ENCODE measurements at regions not wholly inside any gene's neighbourhood (a gene's known extent, or its start where the extent isn't known, plus 50 kb on each side); places are given as distances from the start of the nearest gene placed in this dataset.

GRCh38 chr5:133714161-133714915, 102.0 kb upstream of the FSTL4 start:
- TF ChIP-seq CTCF (conservative IDR thresholded peaks at IDR 0.05; ENCODE audit: low read depth, low read length) = no peak

GRCh38 chr5:133713751-133714150, 101.4 kb upstream of the FSTL4 start:
- no peak for DNase-seq (ENCODE audit: low read depth)
- TF ChIP-seq CTCF (conservative IDR thresholded peaks at IDR 0.05; ENCODE audit: low read depth, low read length) = no peak
- no peak overlapping the region for H3K4me3 ChIP-seq (ENCODE audit: low read depth, low read length)

More at GRCh38 chr5:133714161-133714915, 102.0 kb upstream of the FSTL4 start:
- no peak for DNase-seq (ENCODE audit: low read depth)
- no peak overlapping the region for H3K4me3 ChIP-seq (ENCODE audit: low read depth, low read length)

DNA sequence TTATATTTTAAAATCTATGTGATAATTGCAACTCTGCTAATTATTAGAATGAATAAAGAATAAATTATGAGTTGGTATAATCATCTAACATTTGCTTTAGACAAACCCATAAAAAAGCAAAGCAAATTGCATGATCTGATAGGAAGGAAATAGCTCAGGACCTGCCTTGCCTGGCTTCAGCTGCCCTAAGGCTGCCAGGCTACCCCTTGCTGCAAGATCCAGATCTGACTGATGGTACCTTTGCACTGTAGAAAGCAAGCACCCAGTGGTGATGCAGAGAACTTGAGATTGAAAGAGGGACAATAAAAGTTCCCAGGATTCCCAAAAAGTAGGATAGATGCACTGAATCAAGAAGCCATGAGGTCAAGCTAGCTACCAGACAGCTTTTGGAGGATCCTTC, 100.9 kb upstream of the FSTL4 start:
- DNase-seq (ENCODE audit: low read depth) = no peak
- H3K4me3 ChIP-seq (ENCODE audit: low read depth, low read length) = no peak overlapping the region
- TF ChIP-seq CTCF (conservative IDR thresholded peaks at IDR 0.05; ENCODE audit: low read depth, low read length) = no peak

GRCh38 chr5:133712562-133712961, 100.2 kb upstream of the FSTL4 start:
- no peak for TF ChIP-seq CTCF (conservative IDR thresholded peaks at IDR 0.05; ENCODE audit: low read depth, low read length)

GRCh38 chr5:133709209-133709725, 96.9 kb upstream of the FSTL4 start:
- no peak for TF ChIP-seq CTCF (conservative IDR thresholded peaks at IDR 0.05; ENCODE audit: low read depth, low read length)
- H3K4me3 ChIP-seq (ENCODE audit: low read depth, low read length) = no peak overlapping the region
- peak; percentile 3 for DNase-seq (ENCODE audit: low read depth)

More at GRCh38 chr5:133712562-133712961, 100.2 kb upstream of the FSTL4 start:
- no peak overlapping the region for H3K4me3 ChIP-seq (ENCODE audit: low read depth, low read length)
- DNase-seq (ENCODE audit: low read depth) = no peak

DNA sequence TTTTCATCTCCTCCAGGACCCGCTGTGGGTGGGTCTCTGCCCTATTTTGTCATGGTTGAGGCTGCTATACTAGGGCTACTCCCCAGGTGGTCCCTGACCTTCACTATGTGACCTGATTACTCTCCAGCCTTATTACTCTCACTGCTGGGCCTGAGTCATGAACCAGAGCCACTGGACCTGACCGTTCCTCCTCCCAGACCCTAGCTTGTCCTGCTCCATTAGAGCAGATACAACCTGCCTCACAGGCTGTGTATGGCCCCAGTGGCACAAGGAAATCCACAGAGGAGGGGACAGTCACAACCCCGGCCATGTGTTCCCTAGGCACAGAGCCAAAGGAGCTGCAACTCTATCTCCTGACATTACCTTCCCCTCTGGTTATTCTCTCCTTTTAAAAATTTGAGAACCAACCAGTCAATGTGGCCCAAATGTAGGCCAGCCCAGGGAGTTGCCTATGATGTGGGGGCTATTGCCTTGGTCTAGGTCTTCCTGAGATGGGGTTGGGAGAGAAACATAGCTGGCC, 96.0 kb upstream of the FSTL4 start:
- DNase-seq (ENCODE audit: low read depth) = no peak
- H3K4me3 ChIP-seq (ENCODE audit: low read depth, low read length) = no peak overlapping the region
- TF ChIP-seq CTCF (conservative IDR thresholded peaks at IDR 0.05; ENCODE audit: low read depth, low read length) = no peak

DNA sequence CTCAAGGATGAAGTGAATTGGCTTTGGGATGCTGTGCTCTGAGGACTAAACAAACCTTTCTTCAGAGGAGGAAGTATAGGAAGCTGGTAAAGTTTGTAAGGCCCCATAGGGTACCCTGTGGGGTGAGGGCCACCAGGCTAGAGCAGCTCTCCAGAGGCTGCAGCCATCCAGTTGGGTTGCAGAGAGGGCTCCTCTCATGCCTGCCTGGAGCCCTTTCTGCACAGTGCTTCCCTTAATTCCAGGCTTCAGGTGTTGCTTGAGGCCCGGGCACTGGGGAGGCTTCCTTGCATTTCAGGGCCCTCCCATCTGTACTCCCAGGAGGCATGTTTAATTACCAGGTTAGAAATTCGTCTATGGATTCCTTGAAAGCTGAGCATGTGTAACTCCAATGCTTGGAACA, 95.3 kb upstream of the FSTL4 start:
- TF ChIP-seq CTCF (conservative IDR thresholded peaks at IDR 0.05; ENCODE audit: low read depth, low read length) = no peak
- DNase-seq (ENCODE audit: low read depth) = no peak
- no peak overlapping the region for H3K4me3 ChIP-seq (ENCODE audit: low read depth, low read length)
